ENCODE measurements at regions not wholly inside any gene's neighbourhood (a gene's known extent, or its start where the extent isn't known, plus 50 kb on each side); places are given as distances from the start of the nearest gene placed in this dataset.

DNA sequence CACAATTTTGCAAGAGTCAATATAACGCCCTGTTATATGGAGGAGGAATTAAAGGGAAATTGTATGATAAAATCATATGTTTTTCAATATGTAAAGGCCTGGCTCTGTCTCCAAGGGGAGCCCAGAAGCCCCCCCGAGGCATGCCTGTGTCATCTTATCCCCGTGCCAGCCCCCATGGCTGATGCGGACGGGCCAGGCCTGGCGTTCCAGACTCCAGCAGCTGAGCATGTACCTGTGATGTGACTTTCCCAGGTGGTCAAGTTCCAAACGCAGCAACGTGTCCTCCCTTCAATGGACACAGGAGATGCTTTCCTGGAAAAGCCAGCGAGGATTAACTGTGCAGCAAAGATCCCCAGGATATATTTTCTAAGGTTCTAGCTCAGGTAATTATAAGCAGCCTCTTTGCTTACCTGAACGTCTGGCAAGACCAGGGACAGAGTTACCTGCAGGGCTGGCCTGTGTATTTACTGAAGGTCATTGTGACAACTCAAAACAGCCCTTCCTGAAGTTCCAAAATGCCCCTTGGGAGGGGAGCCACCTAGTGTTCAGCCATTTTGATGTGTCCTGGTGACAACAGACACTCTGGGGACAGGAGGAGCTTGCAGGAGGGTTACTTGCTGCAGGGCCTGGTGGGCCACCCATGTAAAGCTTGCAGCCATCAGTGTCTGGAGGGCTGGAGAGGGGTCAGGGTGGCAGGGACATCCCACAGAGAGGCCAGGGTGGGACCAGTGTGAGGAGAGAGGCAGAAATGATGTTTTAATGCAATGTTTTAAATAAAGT lies 53.3 kb upstream of the RNU6ATAC start:
- no peak for TF ChIP-seq BHLHE40 (IDR thresholded peaks at IDR 0.05; ENCODE audit: low read depth, low read length)
- TF ChIP-seq, protein P1, sequence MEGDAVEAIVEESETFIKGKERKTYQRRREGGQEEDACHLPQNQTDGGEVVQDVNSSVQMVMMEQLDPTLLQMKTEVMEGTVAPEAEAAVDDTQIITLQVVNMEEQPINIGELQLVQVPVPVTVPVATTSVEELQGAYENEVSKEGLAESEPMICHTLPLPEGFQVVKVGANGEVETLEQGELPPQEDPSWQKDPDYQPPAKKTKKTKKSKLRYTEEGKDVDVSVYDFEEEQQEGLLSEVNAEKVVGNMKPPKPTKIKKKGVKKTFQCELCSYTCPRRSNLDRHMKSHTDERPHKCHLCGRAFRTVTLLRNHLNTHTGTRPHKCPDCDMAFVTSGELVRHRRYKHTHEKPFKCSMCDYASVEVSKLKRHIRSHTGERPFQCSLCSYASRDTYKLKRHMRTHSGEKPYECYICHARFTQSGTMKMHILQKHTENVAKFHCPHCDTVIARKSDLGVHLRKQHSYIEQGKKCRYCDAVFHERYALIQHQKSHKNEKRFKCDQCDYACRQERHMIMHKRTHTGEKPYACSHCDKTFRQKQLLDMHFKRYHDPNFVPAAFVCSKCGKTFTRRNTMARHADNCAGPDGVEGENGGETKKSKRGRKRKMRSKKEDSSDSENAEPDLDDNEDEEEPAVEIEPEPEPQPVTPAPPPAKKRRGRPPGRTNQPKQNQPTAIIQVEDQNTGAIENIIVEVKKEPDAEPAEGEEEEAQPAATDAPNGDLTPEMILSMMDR (conservative IDR thresholded peaks at IDR 0.05; ENCODE audit: low read depth, low read length): 0 out of 2 replicates have a peak, but pooled peaks have one; percentile 1
- TF ChIP-seq, protein P2, sequence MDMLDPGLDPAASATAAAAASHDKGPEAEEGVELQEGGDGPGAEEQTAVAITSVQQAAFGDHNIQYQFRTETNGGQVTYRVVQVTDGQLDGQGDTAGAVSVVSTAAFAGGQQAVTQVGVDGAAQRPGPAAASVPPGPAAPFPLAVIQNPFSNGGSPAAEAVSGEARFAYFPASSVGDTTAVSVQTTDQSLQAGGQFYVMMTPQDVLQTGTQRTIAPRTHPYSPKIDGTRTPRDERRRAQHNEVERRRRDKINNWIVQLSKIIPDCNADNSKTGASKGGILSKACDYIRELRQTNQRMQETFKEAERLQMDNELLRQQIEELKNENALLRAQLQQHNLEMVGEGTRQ (IDR thresholded peaks at IDR 0.05; ENCODE audit: low read depth, low read length): no peak
- no peak for TF ChIP-seq RAD21 (IDR thresholded peaks at IDR 0.05; ENCODE audit: low read length)
- TF ChIP-seq POLR2A (IDR thresholded peaks at IDR 0.05; ENCODE audit: low read depth, low read length): no peak
- no peak for TF ChIP-seq FOS (IDR thresholded peaks at IDR 0.05; ENCODE audit: low read depth, low read length)
